ENCODE measurements at regions not wholly inside any gene's neighbourhood (a gene's known extent, or its start where the extent isn't known, plus 50 kb on each side); places are given as distances from the start of the nearest gene placed in this dataset.

GRCh38 chr11:45343444-45343843 lies 57.3 kb upstream of the SYT13 start:
- Mint-ChIP-seq H3K27ac (no peak overlapping the region), H3K9me3 (no peaks in the 10 kb centered on the region), H3K36me3 (no peaks in the 10 kb centered on the region), H3K4me3 (no peak overlapping the region), H3K4me1 (peaks cover 10 to 12% of the 10 kb centered on the region in 2 donors), H3K27me3 (ENCODE audit: low read depth in 2 of 2) (peaks cover 33 to 56% of the 10 kb centered on the region in 2 donors)
- Histone ChIP-seq H3K36me3 (ENCODE audit: control insufficient read depth, insufficient read depth, low read length) (no peaks in the 10 kb centered on the region), H3K4me1 (ENCODE audit: control insufficient read depth, insufficient read depth, low read length) (peaks cover 8% of the 10 kb centered on the region), H3K4me3 (ENCODE audit: low read length) (no peak overlapping the region), H3K27me3 (ENCODE audit: control insufficient read depth, insufficient read depth, low read length) (peaks cover 8% of the 10 kb centered on the region), H3K9me3 (ENCODE audit: control insufficient read depth, insufficient read depth, low read length) (no peaks in the 10 kb centered on the region), H3K27ac (ENCODE audit: low read length) (no peak overlapping the region)
- ATAC-seq (no peak), DNase-seq (no peak)
- no peak for TF ChIP-seq CTCF (IDR thresholded peaks at IDR 0.05)
- intact Hi-C loops (cut with micrococcal nuclease), result loop anchor here (5.0 kb wide), 1 partner anchor 429 kb away; no protein-coding TSS in a partner anchor

GRCh38 chr11:45341372-45341771 lies 55.2 kb upstream of the SYT13 start:
- no peak for ATAC-seq
- DNase-seq, result no peak
- Mint-ChIP-seq H3K4me3 (no peak overlapping the region), H3K27me3 (ENCODE audit: low read depth in 2 of 2) (peaks cover 32 to 42% of the 10 kb centered on the region in 2 donors), H3K9me3 (no peaks in the 10 kb centered on the region), H3K27ac (no peak overlapping the region), H3K36me3 (no peaks in the 10 kb centered on the region), H3K4me1 (peaks cover 10 to 12% of the 10 kb centered on the region in 2 donors)
- no peak for TF ChIP-seq CTCF (IDR thresholded peaks at IDR 0.05)
- Histone ChIP-seq H3K9me3 (ENCODE audit: control insufficient read depth, insufficient read depth, low read length) (no peaks in the 10 kb centered on the region), H3K36me3 (ENCODE audit: control insufficient read depth, insufficient read depth, low read length) (no peaks in the 10 kb centered on the region), H3K27ac (ENCODE audit: low read length) (no peak overlapping the region), H3K4me1 (ENCODE audit: control insufficient read depth, insufficient read depth, low read length) (peaks cover 8% of the 10 kb centered on the region), H3K4me3 (ENCODE audit: low read length) (no peak overlapping the region), H3K27me3 (ENCODE audit: control insufficient read depth, insufficient read depth, low read length) (peaks cover 8% of the 10 kb centered on the region)
- intact Hi-C loops (cut with micrococcal nuclease), result loop anchor here (5.0 kb wide), 1 partner anchor 431 kb away; no protein-coding TSS in a partner anchor
- WGBS (ENCODE audit: insufficient coverage), result 93% methylated on average over 7 of the region's 7 CpGs

- peak; percentile 88 to 95 for DNase-seq
- H3K27ac Mint-ChIP-seq, result peak overlapping the region in 1 of 2 donors; percentile 8
- peaks cover 10 to 12% of the 10 kb centered on the region in 2 donors for H3K4me1 Mint-ChIP-seq
- H3K36me3 Mint-ChIP-seq, result no peaks in the 10 kb centered on the region
- 10% methylated on average over 25 of the region's 26 CpGs for whole genome bisulfite sequencing (ENCODE audit: insufficient coverage)
- H3K9me3 Mint-ChIP-seq, result no peaks in the 10 kb centered on the region
- intact Hi-C loops (cut with micrococcal nuclease), result loop anchor here (1.0 to 5.0 kb wide), 2 partner anchors 15 to 432 kb away; no protein-coding TSS in a partner anchor
- H3K27me3 ChIP-seq (ENCODE audit: control insufficient read depth, insufficient read depth, low read length), result peaks cover 6% of the 10 kb centered on the region
- H3K36me3 ChIP-seq (ENCODE audit: control insufficient read depth, insufficient read depth, low read length), result no peaks in the 10 kb centered on the region
- peak; percentile 95 for TF ChIP-seq CTCF (IDR thresholded peaks at IDR 0.05)
- H3K9me3 ChIP-seq (ENCODE audit: control insufficient read depth, insufficient read depth, low read length), result no peaks in the 10 kb centered on the region
- H3K4me3 Mint-ChIP-seq, result peak overlapping the region; percentile 40
- no peak overlapping the region for H3K27ac ChIP-seq (ENCODE audit: low read length)
- peaks cover 8% of the 10 kb centered on the region for H3K4me1 ChIP-seq (ENCODE audit: control insufficient read depth, insufficient read depth, low read length)
- peaks cover 26 to 37% of the 10 kb centered on the region in 2 donors for H3K27me3 Mint-ChIP-seq (ENCODE audit: low read depth in 2 of 2)
- peak; percentile 98 to 100 (median 100) for ATAC-seq
- no peak overlapping the region for H3K4me3 ChIP-seq (ENCODE audit: low read length)
Observed at GRCh38 chr11:45339729-45340519, 53.8 kb upstream of the SYT13 start.

Measured in natural killer cell (primary cell).